Tibial artery (tissue), 4 donors: ENCODE measurements at regions not wholly inside any gene's neighbourhood (a gene's known extent, or its start where the extent isn't known, plus 50 kb on each side); places are given as distances from the start of the nearest gene placed in this dataset.
"Not testable (repeated sequence)": the region's sequence is repeated elsewhere in the genome, so short reads cannot be mapped to it uniquely, and the experiment has no call there.

Source experiments
- DNase-seq, 2 donors: peaks; one replicate each; pipeline ENCODE4 v3.0.0-alpha.2; 2019
- H3K27ac ChIP-seq, 2 donors: fragments of 200-600 bp; sonication (generic) in 1 of 2; 1 replicate in 1 of 2; 2 replicates in 1 of 2; pipeline ENCODE4 v1.5.1; 2018 to 2019; ENCODE audit warnings: mild to moderate bottlenecking in 1 of 2
- H3K27me3 ChIP-seq, 2 donors: fragments of 200-600 bp; sonication (generic) in 1 of 2; one replicate each; pipeline versions ENCODE4 v1.5.1 to v1.6.0; 2016 to 2019
- H3K36me3 ChIP-seq, 3 donors: fragments of 200-600 bp; sonication (generic) in 2 of 3; one replicate each; pipeline ENCODE4 v1.5.1; 2016 to 2019; ENCODE audit warnings: mild to moderate bottlenecking in 2 of 3
- H3K4me1 ChIP-seq, 4 donors: fragments of 200-600 bp; sonication (generic) in 2 of 4; 1 replicate in 3 of 4; 2 replicates in 1 of 4; pipeline ENCODE4 v1.5.1; 2016 to 2019
- H3K4me3 ChIP-seq, 2 donors: fragments of 200-600 bp; sonication (generic) in 1 of 2; 1 replicate in 1 of 2; 2 replicates in 1 of 2; pipeline ENCODE4 v1.5.1; 2018 to 2019; ENCODE audit warnings: mild to moderate bottlenecking in 2 of 2
- H3K9me3 ChIP-seq, 3 donors: fragments of 200-600 bp; sonication (generic) in 1 of 3; one replicate each; pipeline ENCODE4 v1.5.1; 2016 to 2019
- CTCF ChIP-seq, 2 experiments: fragments of 200-600 bp in 1 of 2; fragments of 450-650 bp in 1 of 2; IDR thresholded peaks; one replicate each; pipeline ENCODE4 v1.5.1; 2017 to 2019; ENCODE audit warnings: antibody characterized with exemption in 2 of 2, mild to moderate bottlenecking in 1 of 2, moderate library complexity in 1 of 2
- intact Hi-C: fragments of 100-400 bp; cut with DNase I; formaldehyde crosslinking; loops from one replicate; pipeline ENCODE4 v1.15.0; 2023; ENCODE audit warnings: low total_unique reads

- TF ChIP-seq CTCF (IDR thresholded peaks at IDR 0.05): no peak
- intact Hi-C loops: no loop called here
- Histone ChIP-seq H3K27ac (no peak overlapping the region), H3K4me1 (no peaks in the 10 kb centered on the region), H3K36me3 (no peaks in the 10 kb centered on the region), H3K27me3 (no peaks in the 10 kb centered on the region), H3K4me3 (no peak overlapping the region), H3K9me3 (no peaks in the 10 kb centered on the region)
- DNase-seq: no peak
Observed at GRCh38 chr4:132108784-132109183, 1040.3 kb upstream of the PCDH10 start.

GRCh38 chr4:132114885-132115284 is 1034.2 kb upstream of the PCDH10 start:
- TF ChIP-seq CTCF (IDR thresholded peaks at IDR 0.05): no peak
- H3K27ac ChIP-seq: no peak overlapping the region
- DNase-seq: no peak
- H3K36me3 ChIP-seq: no peaks in the 10 kb centered on the region
- H3K9me3 ChIP-seq: no peaks in the 10 kb centered on the region
- no peak overlapping the region for H3K4me3 ChIP-seq
- H3K4me1 ChIP-seq: no peaks in the 10 kb centered on the region
- H3K27me3 ChIP-seq: no peaks in the 10 kb centered on the region
- intact Hi-C loops: no loop called here

- H3K27ac ChIP-seq, DNase-seq, H3K4me1 ChIP-seq, H3K27me3 ChIP-seq, H3K4me3 ChIP-seq, H3K9me3 ChIP-seq, intact Hi-C loops, H3K36me3 ChIP-seq: not testable (repeated sequence)
Observed at GRCh38 chr4:132122741-132123140, 1026.4 kb upstream of the PCDH10 start.

GRCh38 chr4:132123870-132124623 is 1025.0 kb upstream of the PCDH10 start:
- no peaks in the 10 kb centered on the region for H3K36me3 ChIP-seq
- H3K27me3 ChIP-seq: no peaks in the 10 kb centered on the region
- no peak overlapping the region for H3K4me3 ChIP-seq
- no peak for DNase-seq
- H3K27ac ChIP-seq: no peak overlapping the region
- intact Hi-C loops: no loop called here
- no peaks in the 10 kb centered on the region for H3K9me3 ChIP-seq
- no peak for TF ChIP-seq CTCF (IDR thresholded peaks at IDR 0.05)
- H3K4me1 ChIP-seq: no peaks in the 10 kb centered on the region

- DNase-seq: no peak
- no peak for TF ChIP-seq CTCF (IDR thresholded peaks at IDR 0.05)
- Histone ChIP-seq H3K36me3 (no peaks in the 10 kb centered on the region), H3K4me3 (no peak overlapping the region), H3K4me1 (no peaks in the 10 kb centered on the region), H3K27me3 (no peaks in the 10 kb centered on the region), H3K27ac (no peak overlapping the region), H3K9me3 (no peaks in the 10 kb centered on the region)
- intact Hi-C loops: no loop called here
Observed at GRCh38 chr4:132124624-132124974, 1024.5 kb upstream of the PCDH10 start.

GRCh38 chr4:132125131-132125530 is 1024.0 kb upstream of the PCDH10 start:
- Histone ChIP-seq H3K27ac (no peak overlapping the region), H3K36me3 (no peaks in the 10 kb centered on the region), H3K9me3 (no peaks in the 10 kb centered on the region), H3K4me3 (no peak overlapping the region), H3K27me3 (no peaks in the 10 kb centered on the region), H3K4me1 (no peaks in the 10 kb centered on the region)
- no peak for TF ChIP-seq CTCF (IDR thresholded peaks at IDR 0.05)
- no peak for DNase-seq
- intact Hi-C loops: no loop called here
